IPS-20b (cell line): ENCODE measurements at regions not wholly inside any gene's neighbourhood (a gene's known extent, or its start where the extent isn't known, plus 50 kb on each side); places are given as distances from the start of the nearest gene placed in this dataset.
"Not testable (repeated sequence)": the region's sequence is repeated elsewhere in the genome, so short reads cannot be mapped to it uniquely, and the experiment has no call there.

ENCODE experiments used
- H3K27ac ChIP-seq: one replicate; pipeline ENCODE4 v1.5.1; 2013; ENCODE audit warnings: low read length
- H3K27me3 ChIP-seq: 2 replicates; pipeline ENCODE4 v1.6.1; 2013; ENCODE audit warnings: mild to moderate bottlenecking, low read length, inconsistent platforms; ENCODE audit not compliant: insufficient read depth
- H3K36me3 ChIP-seq: 2 replicates; pipeline ENCODE4 v1.6.1; 2013; ENCODE audit warnings: low read depth, mild to moderate bottlenecking, inconsistent platforms, low read length, moderate library complexity; ENCODE audit not compliant: insufficient read depth
- H3K4me1 ChIP-seq: 2 replicates; pipeline ENCODE4 v1.6.1; 2013; ENCODE audit warnings: mild to moderate bottlenecking, control low read depth, inconsistent platforms, low read length, moderate library complexity; ENCODE audit not compliant: insufficient read depth
- H3K4me3 ChIP-seq: 2 replicates; pipeline ENCODE4 v1.5.1; 2013; ENCODE audit warnings: mild to moderate bottlenecking, low read length, inconsistent platforms
- H3K9ac ChIP-seq: 2 replicates; pipeline ENCODE4 v1.6.1; 2013; ENCODE audit warnings: low read depth, mild to moderate bottlenecking, inconsistent platforms, low read length, moderate library complexity
- H3K9me3 ChIP-seq: 2 replicates; pipeline ENCODE4 v1.6.1; 2013; ENCODE audit warnings: mild to moderate bottlenecking, low read depth, low read length, inconsistent platforms; ENCODE audit not compliant: insufficient read depth

DNA sequence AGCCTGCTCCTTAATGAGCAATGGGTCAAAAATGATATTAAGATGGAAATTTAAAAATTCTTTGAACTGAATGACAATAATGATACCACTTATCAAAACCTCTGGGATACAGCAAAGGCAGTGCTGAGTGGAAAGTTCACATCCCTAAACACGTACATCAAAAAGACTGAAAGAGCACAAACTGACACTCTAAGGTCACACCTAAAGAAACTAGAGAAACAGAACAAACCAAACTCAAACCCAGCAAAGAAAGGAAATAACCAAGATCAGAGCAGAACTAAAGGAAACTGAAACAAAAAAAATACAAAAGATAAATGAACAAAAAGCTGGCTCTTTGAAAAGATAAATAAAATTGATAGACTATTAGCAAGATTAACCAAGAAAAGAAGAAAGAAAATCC is 155.3 kb downstream of the LTN1 start:
- not testable (repeated sequence) for H3K4me1 ChIP-seq, H3K36me3 ChIP-seq, H3K9ac ChIP-seq, H3K4me3 ChIP-seq, H3K27ac ChIP-seq, H3K9me3 ChIP-seq, H3K27me3 ChIP-seq

DNA sequence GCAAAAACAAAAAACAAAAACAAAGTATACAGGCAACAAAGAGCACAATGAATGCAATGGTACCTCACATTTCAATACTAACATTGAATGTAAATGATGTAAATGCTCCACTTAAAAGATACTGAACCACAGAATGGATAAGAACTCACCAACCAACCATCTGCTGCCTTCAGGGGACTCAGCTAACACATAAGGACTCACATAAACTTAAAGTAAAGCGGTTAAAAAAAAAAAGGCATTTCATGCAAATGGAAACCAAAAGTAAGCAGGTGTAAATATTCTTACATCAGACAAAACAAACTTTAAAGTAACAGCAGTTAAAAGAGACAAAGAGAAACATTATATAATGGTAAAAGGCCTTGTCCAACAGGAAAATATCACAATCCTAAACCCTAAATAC is 156.1 kb downstream of the LTN1 start:
- H3K27me3 ChIP-seq, H3K36me3 ChIP-seq, H3K4me1 ChIP-seq, H3K9ac ChIP-seq, H3K4me3 ChIP-seq, H3K27ac ChIP-seq, H3K9me3 ChIP-seq: not testable (repeated sequence)

GRCh38 chr21:28834335-28835238 is 158.1 kb downstream of the LTN1 start:
- no peaks in the 10 kb centered on the region for H3K27me3 ChIP-seq
- no peaks in the 10 kb centered on the region for H3K36me3 ChIP-seq
- H3K9ac ChIP-seq = no peak overlapping the region
- no peak overlapping the region for H3K4me3 ChIP-seq
- no peaks in the 10 kb centered on the region for H3K9me3 ChIP-seq
- no peak overlapping the region for H3K27ac ChIP-seq
- 0 out of 2 replicates have a peak, but pooled peaks cover 2% of the 10 kb centered on the region for H3K4me1 ChIP-seq

DNA sequence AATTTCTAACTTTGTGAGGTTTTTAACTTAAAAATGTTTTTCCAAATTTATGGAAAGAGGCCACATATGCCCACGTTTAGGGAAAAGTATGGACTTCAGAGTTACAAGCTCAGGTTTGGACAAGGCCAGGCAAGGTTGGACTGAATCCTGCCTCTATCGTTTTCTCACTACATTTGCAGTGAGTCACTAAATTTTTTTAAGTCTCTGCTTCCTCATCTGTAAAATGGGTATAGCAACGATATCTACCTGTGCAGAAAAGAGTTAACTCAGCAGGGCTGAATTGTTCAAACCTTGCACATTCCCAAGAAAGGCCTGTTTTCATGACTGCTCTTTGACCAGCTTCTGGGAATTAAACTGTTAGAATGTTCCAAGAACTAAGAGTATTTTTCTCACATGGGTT is 159.1 kb downstream of the LTN1 start:
- Histone ChIP-seq H3K9ac (no peak overlapping the region), H3K4me1 (0 out of 2 replicates have a peak, but pooled peaks cover 2% of the 10 kb centered on the region), H3K27me3 (no peaks in the 10 kb centered on the region)

DNA sequence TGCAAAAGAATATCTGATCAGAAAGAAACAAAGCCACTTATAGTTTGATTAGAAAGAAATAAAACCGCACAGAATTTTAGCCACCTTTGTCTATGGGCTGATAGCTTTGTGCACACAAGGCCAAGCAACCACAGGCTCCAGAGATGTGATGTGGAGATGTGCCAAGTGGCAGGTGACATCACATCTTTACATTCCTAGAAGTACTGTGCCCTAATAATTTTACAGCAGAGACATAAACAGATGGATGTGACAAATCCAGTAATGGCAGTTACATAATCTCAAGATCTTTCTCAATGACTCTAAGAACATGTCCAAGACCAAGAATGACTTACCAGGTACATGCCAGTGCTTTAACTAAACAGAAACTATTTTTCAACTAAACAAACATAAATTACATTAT is 159.5 kb downstream of the LTN1 start:
- Histone ChIP-seq H3K27me3 (no peaks in the 10 kb centered on the region), H3K4me3 (no peak overlapping the region), H3K4me1 (0 out of 2 replicates have a peak, but pooled peaks cover 2% of the 10 kb centered on the region), H3K9ac (no peak overlapping the region), H3K9me3 (no peaks in the 10 kb centered on the region), H3K27ac (no peak overlapping the region), H3K36me3 (no peaks in the 10 kb centered on the region)

More for the DNA sequence above, 159.1 kb downstream of the LTN1 start:
- Histone ChIP-seq H3K4me3 (no peak overlapping the region), H3K36me3 (no peaks in the 10 kb centered on the region), H3K27ac (no peak overlapping the region), H3K9me3 (no peaks in the 10 kb centered on the region)

DNA sequence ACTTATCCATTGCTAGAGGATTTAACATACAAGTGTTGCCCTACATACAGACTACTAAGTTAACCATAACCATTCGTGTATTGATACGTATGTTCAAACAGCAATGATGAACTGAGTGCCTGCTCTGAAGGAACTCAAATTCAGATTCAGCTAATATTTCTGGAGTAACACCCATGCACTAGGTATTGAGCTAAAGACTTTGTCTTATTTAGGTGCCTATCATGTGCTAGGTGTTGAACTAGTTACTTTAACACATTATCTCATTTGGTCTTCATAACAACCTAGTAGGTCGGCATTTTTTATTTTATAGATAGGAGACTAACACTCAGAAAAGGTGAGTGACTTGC is 160.0 kb downstream of the LTN1 start:
- H3K9ac ChIP-seq = no peak overlapping the region
- H3K4me1 ChIP-seq = 0 out of 2 replicates have a peak, but pooled peaks cover 2% of the 10 kb centered on the region
- no peaks in the 10 kb centered on the region for H3K36me3 ChIP-seq
- H3K4me3 ChIP-seq = no peak overlapping the region
- H3K9me3 ChIP-seq = no peaks in the 10 kb centered on the region
- no peak overlapping the region for H3K27ac ChIP-seq
- no peaks in the 10 kb centered on the region for H3K27me3 ChIP-seq

- Histone ChIP-seq H3K27me3 (no peaks in the 10 kb centered on the region), H3K9me3 (no peaks in the 10 kb centered on the region), H3K4me3 (no peak overlapping the region), H3K36me3 (no peaks in the 10 kb centered on the region), H3K27ac (no peak overlapping the region), H3K4me1 (0 out of 2 replicates have a peak, but pooled peaks cover 2% of the 10 kb centered on the region), H3K9ac (no peak overlapping the region)
These were observed 160.5 kb downstream of the LTN1 start for GRCh38 chr21:28832013-28832714.

DNA sequence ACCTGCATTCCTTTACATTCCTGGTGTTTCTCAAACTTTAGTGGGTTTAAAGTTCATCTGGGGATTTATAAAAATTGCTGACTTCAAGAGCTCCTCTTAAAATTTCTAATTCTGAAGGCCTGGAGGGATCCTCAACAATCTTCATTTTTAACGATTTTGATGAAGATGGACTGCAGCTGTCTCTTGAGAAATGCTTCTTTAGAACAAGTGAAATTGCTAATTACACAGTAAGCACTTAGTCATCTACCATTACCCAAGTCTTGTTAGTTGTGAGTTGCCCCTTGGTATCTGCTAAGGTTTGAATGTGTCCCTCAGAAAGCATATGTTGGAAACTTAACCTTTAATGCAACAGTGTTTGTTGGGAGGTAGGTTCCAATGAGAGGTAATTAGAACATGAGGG is 163.7 kb downstream of the LTN1 start:
- Histone ChIP-seq H3K4me3 (no peak overlapping the region), H3K27ac (no peak overlapping the region), H3K9ac (no peak overlapping the region), H3K27me3 (no peaks in the 10 kb centered on the region), H3K9me3 (no peaks in the 10 kb centered on the region), H3K36me3 (no peaks in the 10 kb centered on the region), H3K4me1 (no peaks in the 10 kb centered on the region)

- Histone ChIP-seq H3K27me3 (no peaks in the 10 kb centered on the region), H3K36me3 (no peaks in the 10 kb centered on the region), H3K9me3 (no peaks in the 10 kb centered on the region), H3K27ac (no peak overlapping the region), H3K9ac (no peak overlapping the region), H3K4me1 (no peaks in the 10 kb centered on the region), H3K4me3 (no peak overlapping the region)
These were observed 164.7 kb downstream of the LTN1 start for GRCh38 chr21:28828021-28828420.

GRCh38 chr21:28827422-28827821 is 165.3 kb downstream of the LTN1 start:
- Histone ChIP-seq H3K9ac (no peak overlapping the region), H3K27ac (no peak overlapping the region), H3K27me3 (no peaks in the 10 kb centered on the region), H3K9me3 (no peaks in the 10 kb centered on the region), H3K4me3 (no peak overlapping the region), H3K4me1 (no peaks in the 10 kb centered on the region), H3K36me3 (no peaks in the 10 kb centered on the region)

GRCh38 chr21:28826569-28826968 is 166.1 kb downstream of the LTN1 start:
- no peak overlapping the region for H3K27ac ChIP-seq
- H3K4me3 ChIP-seq = no peak overlapping the region
- H3K4me1 ChIP-seq = no peaks in the 10 kb centered on the region
- no peaks in the 10 kb centered on the region for H3K27me3 ChIP-seq
- no peak overlapping the region for H3K9ac ChIP-seq
- no peaks in the 10 kb centered on the region for H3K9me3 ChIP-seq
- no peaks in the 10 kb centered on the region for H3K36me3 ChIP-seq

- H3K36me3 ChIP-seq = no peaks in the 10 kb centered on the region
- no peaks in the 10 kb centered on the region for H3K9me3 ChIP-seq
- H3K9ac ChIP-seq = no peak overlapping the region
- no peak overlapping the region for H3K27ac ChIP-seq
- H3K4me3 ChIP-seq = no peak overlapping the region
- no peaks in the 10 kb centered on the region for H3K4me1 ChIP-seq
- no peaks in the 10 kb centered on the region for H3K27me3 ChIP-seq
These were observed 166.7 kb downstream of the LTN1 start for GRCh38 chr21:28826021-28826420.
